ENCODE measurements at regions not wholly inside any gene's neighbourhood (a gene's known extent, or its start where the extent isn't known, plus 50 kb on each side); places are given as distances from the start of the nearest gene placed in this dataset.

DNA sequence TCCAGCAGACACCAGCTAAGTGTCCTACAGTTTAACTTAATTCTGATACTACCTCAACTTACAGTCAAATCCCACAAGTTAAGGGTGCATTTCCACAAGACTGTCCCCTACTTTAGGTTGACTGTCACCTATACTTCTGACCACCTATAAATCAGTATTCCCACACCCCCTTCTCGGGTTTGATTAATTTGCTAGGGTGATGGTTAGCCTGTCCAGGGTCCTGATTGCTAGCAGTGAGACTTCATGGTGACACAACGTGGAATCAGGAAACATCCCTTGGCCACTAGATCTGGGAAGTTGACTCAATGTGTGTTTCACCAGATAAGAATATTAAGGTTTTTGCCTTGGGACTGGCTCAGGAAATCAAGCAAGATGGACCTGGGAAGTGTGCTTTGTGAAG is 88.4 kb downstream of the OR13A1 start:
- TF ChIP-seq, protein P1, sequence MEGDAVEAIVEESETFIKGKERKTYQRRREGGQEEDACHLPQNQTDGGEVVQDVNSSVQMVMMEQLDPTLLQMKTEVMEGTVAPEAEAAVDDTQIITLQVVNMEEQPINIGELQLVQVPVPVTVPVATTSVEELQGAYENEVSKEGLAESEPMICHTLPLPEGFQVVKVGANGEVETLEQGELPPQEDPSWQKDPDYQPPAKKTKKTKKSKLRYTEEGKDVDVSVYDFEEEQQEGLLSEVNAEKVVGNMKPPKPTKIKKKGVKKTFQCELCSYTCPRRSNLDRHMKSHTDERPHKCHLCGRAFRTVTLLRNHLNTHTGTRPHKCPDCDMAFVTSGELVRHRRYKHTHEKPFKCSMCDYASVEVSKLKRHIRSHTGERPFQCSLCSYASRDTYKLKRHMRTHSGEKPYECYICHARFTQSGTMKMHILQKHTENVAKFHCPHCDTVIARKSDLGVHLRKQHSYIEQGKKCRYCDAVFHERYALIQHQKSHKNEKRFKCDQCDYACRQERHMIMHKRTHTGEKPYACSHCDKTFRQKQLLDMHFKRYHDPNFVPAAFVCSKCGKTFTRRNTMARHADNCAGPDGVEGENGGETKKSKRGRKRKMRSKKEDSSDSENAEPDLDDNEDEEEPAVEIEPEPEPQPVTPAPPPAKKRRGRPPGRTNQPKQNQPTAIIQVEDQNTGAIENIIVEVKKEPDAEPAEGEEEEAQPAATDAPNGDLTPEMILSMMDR (IDR thresholded peaks at IDR 0.05; ENCODE audit: extremely low read depth in 1 of 2, insufficient read depth in 1 of 2, low read depth in 1 of 2, low read length in 2 of 2): no peak
- TF ChIP-seq POLR2AphosphoS5 (IDR thresholded peaks at IDR 0.05; ENCODE audit: insufficient read depth, low read depth, low read length) (no peak), EZH2 (IDR thresholded peaks at IDR 0.05; ENCODE audit: borderline replicate concordance, low read depth, low read length, severe bottlenecking) (no peak), POLR2A (IDR thresholded peaks at IDR 0.05; ENCODE audit: low read depth, low read length) (no peak)
